ENCODE measurements at regions not wholly inside any gene's neighbourhood (a gene's known extent, or its start where the extent isn't known, plus 50 kb on each side); places are given as distances from the start of the nearest gene placed in this dataset.

DNA sequence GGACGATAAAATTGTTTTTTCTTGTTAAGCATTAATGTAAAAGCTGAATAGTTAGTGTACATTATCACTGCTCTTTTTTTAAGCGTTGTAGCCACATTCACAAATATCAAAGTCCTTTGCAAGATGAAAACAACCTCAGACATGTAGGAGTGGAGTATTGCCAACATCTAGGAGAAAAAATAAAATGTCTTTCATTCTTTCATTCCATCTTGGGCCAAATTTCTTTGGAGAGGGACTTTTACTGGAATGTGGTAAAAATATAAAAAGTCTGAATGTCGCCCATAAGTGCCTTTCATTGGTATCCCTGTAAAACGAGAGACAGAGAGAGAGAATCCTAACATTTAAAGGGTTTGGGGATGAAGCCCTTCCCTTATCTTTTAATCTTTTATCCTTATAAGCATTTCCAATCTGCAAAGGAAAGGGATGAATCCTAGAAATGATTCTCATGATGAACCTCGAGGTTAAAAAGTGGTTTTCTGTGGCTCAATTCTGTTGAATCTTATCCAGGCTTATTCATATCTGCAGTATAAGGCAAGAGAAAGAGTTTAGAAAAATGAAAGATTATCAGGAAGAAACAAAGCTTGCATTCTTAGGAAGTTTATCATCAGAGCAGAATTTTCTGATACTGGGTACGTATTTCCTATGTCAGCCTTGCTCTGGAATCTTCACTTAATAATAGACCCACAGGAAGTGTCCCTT is 1031.7 kb downstream of the MCTP2 start:
- TF ChIP-seq, protein P1, sequence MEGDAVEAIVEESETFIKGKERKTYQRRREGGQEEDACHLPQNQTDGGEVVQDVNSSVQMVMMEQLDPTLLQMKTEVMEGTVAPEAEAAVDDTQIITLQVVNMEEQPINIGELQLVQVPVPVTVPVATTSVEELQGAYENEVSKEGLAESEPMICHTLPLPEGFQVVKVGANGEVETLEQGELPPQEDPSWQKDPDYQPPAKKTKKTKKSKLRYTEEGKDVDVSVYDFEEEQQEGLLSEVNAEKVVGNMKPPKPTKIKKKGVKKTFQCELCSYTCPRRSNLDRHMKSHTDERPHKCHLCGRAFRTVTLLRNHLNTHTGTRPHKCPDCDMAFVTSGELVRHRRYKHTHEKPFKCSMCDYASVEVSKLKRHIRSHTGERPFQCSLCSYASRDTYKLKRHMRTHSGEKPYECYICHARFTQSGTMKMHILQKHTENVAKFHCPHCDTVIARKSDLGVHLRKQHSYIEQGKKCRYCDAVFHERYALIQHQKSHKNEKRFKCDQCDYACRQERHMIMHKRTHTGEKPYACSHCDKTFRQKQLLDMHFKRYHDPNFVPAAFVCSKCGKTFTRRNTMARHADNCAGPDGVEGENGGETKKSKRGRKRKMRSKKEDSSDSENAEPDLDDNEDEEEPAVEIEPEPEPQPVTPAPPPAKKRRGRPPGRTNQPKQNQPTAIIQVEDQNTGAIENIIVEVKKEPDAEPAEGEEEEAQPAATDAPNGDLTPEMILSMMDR (IDR thresholded peaks at IDR 0.05; ENCODE audit: low read length): no peak
- no peak for TF ChIP-seq EZH2 (IDR thresholded peaks at IDR 0.05; ENCODE audit: borderline replicate concordance, low read length)
